ENCODE measurements at regions not wholly inside any gene's neighbourhood (a gene's known extent, or its start where the extent isn't known, plus 50 kb on each side); places are given as distances from the start of the nearest gene placed in this dataset.

GRCh38 chr17:72460711-72461110 is 339.9 kb downstream of the SOX9 start:
- no peak for TF ChIP-seq SIN3A (IDR thresholded peaks at IDR 0.05; ENCODE audit: borderline replicate concordance, insufficient read depth, low read length)
- TF ChIP-seq REST (IDR thresholded peaks at IDR 0.05; ENCODE audit: insufficient read depth in 1 of 2, low read depth in 2 of 2, low read length in 2 of 2) = no peak
- TF ChIP-seq POLR2AphosphoS5 (IDR thresholded peaks at IDR 0.05; ENCODE audit: low read depth, low read length) = no peak
- no peak for TF ChIP-seq TAF1 (IDR thresholded peaks at IDR 0.05; ENCODE audit: borderline replicate concordance, insufficient read depth, low read length)

Measured in PFSK-1 (cell line).